ENCODE measurements at regions not wholly inside any gene's neighbourhood (a gene's known extent, or its start where the extent isn't known, plus 50 kb on each side); places are given as distances from the start of the nearest gene placed in this dataset.

- ChIA-PET RAD21 (ENCODE audit: low non-redundant PET in 1 of 2, low total read pairs in 2 of 2, uncharacterized antibody in 2 of 2, unreplicated experiment in 2 of 2) (no interaction called here), CTCF (no interaction called here), POLR2A (no interaction called here)
- Histone ChIP-seq H3K9ac (ENCODE audit: low read length) (no peak overlapping the region), H3K9me3 (ENCODE audit: control insufficient read depth in 1 of 2, insufficient read depth in 1 of 2, low read depth in 1 of 2, low read length in 2 of 2) (no peaks in the 10 kb centered on the region), H4K20me1 (ENCODE audit: insufficient read depth) (no peaks in the 10 kb centered on the region), H3K79me2 (ENCODE audit: insufficient read depth, low read length) (no peaks in the 10 kb centered on the region), H3K4me2 (ENCODE audit: low read length) (no peak overlapping the region), H3K4me3 (replicated peaks in 1 of 2; ENCODE audit: low read depth in 1 of 2, low read length in 2 of 2) (no peak overlapping the region), H3K9me2 (ENCODE audit: insufficient read depth) (no peaks in the 10 kb centered on the region), H3K36me3 (ENCODE audit: control insufficient read depth in 1 of 2, insufficient read depth in 2 of 2, low read length in 2 of 2) (no peaks in the 10 kb centered on the region), H3K27ac (ENCODE audit: low read depth, low read length) (no peak overlapping the region), H2AFZ (ENCODE audit: low read depth, low read length, poor library complexity, severe bottlenecking) (no peak overlapping the region), H3K27me3 (ENCODE audit: insufficient read depth, low read length) (no peaks in the 10 kb centered on the region), H3K4me1 (ENCODE audit: control insufficient read depth in 1 of 2, insufficient read depth in 2 of 2, low read length in 2 of 2) (no peaks in the 10 kb centered on the region)
- DNase-seq (ENCODE audit: low read depth, low spot score), result no peak
- no peak for ATAC-seq
- BruUV-seq (replicated peaks), result no TSS peak
- TF ChIP-seq RAD21 (IDR thresholded peaks at IDR 0.05; ENCODE audit: low read depth) (no peak), TCF7L2 (IDR thresholded peaks at IDR 0.05; ENCODE audit: borderline replicate concordance, extremely low read depth, insufficient read depth, insufficient read length) (no peak), FOSL1 (IDR thresholded peaks at IDR 0.05; ENCODE audit: low read depth) (no peak), SP1 (IDR thresholded peaks at IDR 0.05; ENCODE audit: low read depth) (no peak), EZH2phosphoT487 (IDR thresholded peaks at IDR 0.05; ENCODE audit: borderline replicate concordance) (no peak), JUND (IDR thresholded peaks at IDR 0.05) (no peak), CTCF (IDR thresholded peaks at IDR 0.05 in 2 of 3, conservative IDR thresholded peaks at IDR 0.05 in 1 of 3; ENCODE audit: borderline replicate concordance in 1 of 3, insufficient read depth in 1 of 3, low read depth in 2 of 3, low read length in 2 of 3) (no peak), ATF3 (IDR thresholded peaks at IDR 0.05) (no peak), POLR2A (IDR thresholded peaks at IDR 0.05; ENCODE audit: borderline replicate concordance, extremely low read depth, insufficient read depth, insufficient read length) (no peak), ZFX (IDR thresholded peaks at IDR 0.05) (no peak), YY1 (IDR thresholded peaks at IDR 0.05; ENCODE audit: extremely low read depth, insufficient replicate concordance, low read depth, low read length) (no peak), CEBPB (IDR thresholded peaks at IDR 0.05; ENCODE audit: low read depth) (no peak), REST (IDR thresholded peaks at IDR 0.05; ENCODE audit: low read depth) (no peak)
- intact Hi-C loops (cut with micrococcal nuclease), result no loop called here
These were observed 86.0 kb upstream of the GALNTL6 start for GRCh38 chr4:171727185-171727584.
